ENCODE measurements at regions not wholly inside any gene's neighbourhood (a gene's known extent, or its start where the extent isn't known, plus 50 kb on each side); places are given as distances from the start of the nearest gene placed in this dataset.

DNA sequence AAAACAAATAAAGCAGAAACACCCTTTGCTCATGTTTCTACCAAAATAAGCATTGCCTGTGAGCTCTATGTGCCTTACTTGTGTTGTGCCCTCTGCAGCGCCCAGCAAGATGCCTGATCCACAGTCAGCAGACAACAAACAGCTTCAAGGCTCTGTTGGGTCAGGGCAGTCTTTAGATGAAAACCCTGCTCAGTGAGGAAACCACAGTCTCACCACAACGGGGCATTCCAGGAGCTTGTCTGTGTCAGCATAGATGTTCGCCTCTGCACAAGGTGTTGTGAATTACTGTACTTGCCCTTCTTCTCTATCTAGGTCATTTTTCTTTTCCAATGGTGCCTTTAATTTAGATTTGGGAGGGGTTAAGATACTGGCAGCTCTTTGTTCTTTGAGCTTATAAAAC lies 251.9 kb downstream of the COL4A1 start:
- no peaks in the 10 kb centered on the region for H3K9me3 ChIP-seq
- no peaks in the 10 kb centered on the region for H3K4me1 ChIP-seq
- no peak overlapping the region for H3K4me3 ChIP-seq
- no peak for DNase-seq (ENCODE audit: low spot score)
- TF ChIP-seq, protein P1, sequence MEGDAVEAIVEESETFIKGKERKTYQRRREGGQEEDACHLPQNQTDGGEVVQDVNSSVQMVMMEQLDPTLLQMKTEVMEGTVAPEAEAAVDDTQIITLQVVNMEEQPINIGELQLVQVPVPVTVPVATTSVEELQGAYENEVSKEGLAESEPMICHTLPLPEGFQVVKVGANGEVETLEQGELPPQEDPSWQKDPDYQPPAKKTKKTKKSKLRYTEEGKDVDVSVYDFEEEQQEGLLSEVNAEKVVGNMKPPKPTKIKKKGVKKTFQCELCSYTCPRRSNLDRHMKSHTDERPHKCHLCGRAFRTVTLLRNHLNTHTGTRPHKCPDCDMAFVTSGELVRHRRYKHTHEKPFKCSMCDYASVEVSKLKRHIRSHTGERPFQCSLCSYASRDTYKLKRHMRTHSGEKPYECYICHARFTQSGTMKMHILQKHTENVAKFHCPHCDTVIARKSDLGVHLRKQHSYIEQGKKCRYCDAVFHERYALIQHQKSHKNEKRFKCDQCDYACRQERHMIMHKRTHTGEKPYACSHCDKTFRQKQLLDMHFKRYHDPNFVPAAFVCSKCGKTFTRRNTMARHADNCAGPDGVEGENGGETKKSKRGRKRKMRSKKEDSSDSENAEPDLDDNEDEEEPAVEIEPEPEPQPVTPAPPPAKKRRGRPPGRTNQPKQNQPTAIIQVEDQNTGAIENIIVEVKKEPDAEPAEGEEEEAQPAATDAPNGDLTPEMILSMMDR (IDR thresholded peaks at IDR 0.05) = no peak
- no peaks in the 10 kb centered on the region for H3K36me3 ChIP-seq
- H3K27me3 ChIP-seq = no peaks in the 10 kb centered on the region
- no peak overlapping the region for H3K27ac ChIP-seq

DNA sequence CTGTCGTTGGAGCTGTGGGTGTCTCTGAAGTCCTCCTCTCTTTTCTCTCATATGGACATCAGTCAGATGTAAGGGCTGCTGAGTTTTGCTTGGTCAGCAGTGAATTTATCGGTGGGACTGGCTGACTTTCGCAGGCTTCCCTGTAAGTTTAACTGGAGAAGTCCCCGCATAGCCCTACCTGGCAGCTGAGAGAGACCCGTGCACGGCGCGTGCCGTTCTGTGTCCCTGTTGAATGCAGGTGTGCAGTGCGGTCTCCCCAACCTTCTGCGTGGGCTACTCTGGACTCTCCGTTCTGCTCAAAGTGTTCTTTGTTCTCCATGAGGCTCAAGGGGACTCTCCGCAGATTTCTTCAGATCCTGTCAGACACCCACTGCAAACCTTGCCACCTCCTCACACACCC lies 252.9 kb downstream of the COL4A1 start:
- Histone ChIP-seq H3K27me3 (no peaks in the 10 kb centered on the region), H3K9me3 (no peaks in the 10 kb centered on the region)
- TF ChIP-seq, protein P1 (IDR thresholded peaks at IDR 0.05) = no peak

DNA sequence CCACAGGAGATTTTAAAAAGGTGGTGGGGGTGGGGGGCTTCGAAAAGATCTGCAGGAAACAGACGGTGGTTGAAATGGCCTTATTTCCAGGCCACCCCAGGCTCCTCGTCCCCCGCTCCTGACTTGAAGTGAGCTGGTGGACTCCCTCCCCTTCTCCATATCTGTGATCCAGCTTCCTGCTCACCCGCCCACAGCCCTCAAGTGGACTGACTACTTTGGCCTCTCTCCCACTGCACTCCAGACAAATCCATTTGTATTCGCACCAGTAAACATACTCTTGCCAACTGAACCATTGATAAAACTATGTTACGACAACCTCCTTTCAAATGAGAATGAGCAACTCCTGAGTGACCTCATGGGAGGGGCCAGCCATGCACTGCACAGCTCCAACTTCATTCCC lies 259.5 kb downstream of the COL4A1 start:
- peak; percentile 88 for DNase-seq (ENCODE audit: low spot score)
- TF ChIP-seq, protein P1 (IDR thresholded peaks at IDR 0.05) = no peak
- Histone ChIP-seq H3K4me1 (peaks cover 0 to 14% of the 10 kb centered on the region in 2 donors), H3K36me3 (no peaks in the 10 kb centered on the region), H3K4me3 (no peak overlapping the region), H3K27ac (peak overlapping the region; percentile 22 to 41), H3K9me3 (no peaks in the 10 kb centered on the region), H3K27me3 (no peaks in the 10 kb centered on the region)

More for the DNA sequence above, 252.9 kb downstream of the COL4A1 start:
- Histone ChIP-seq H3K4me1 (no peaks in the 10 kb centered on the region), H3K36me3 (no peaks in the 10 kb centered on the region), H3K27ac (no peak overlapping the region), H3K4me3 (no peak overlapping the region)
- no peak for DNase-seq (ENCODE audit: low spot score)

DNA sequence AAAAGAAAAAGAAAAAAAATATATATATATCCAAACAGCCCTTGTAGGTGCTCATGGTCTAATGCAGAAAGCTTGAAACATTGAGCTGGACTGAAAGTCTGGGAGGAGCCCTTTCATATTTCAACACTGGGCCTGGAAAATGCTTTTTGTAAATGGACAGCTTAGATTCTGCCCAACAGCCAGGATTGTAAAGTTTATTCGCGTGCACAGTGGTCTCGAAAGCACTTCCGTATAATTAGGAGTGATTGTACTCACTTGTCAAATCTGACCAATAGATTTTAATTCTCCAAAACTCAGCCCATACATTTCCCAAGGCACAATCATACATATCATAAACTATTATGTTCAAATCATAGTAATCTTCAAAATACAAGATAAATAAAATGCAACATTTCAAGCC lies 260.1 kb downstream of the COL4A1 start:
- Histone ChIP-seq H3K4me1 (peaks cover 0 to 14% of the 10 kb centered on the region in 2 donors), H3K27ac (peak overlapping the region; percentile 22 to 41), H3K27me3 (no peaks in the 10 kb centered on the region), H3K4me3 (no peak overlapping the region), H3K9me3 (no peaks in the 10 kb centered on the region), H3K36me3 (no peaks in the 10 kb centered on the region)
- TF ChIP-seq, protein P1 (IDR thresholded peaks at IDR 0.05) = no peak
- DNase-seq (ENCODE audit: low spot score) = no peak

DNA sequence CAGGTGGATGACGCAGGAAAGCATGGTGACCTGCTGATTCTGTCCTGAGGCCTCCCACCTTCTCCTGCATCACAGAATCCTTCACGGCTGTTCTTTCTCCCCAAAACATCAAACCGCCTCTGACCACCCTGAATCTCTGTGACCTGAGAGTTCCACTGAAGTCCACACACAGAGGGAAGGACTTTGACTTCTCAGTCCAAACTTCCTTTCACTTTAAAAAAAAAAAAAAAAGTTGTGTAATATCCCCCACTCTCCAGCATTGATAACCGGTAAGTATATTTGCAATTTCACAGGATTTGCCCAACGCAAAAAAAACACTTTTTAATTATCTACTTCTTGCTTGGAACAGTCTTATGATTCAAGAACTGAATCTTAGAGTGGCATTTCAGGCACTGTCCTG lies 259.5 kb upstream of the IRS2 start:
- Histone ChIP-seq H3K27me3 (no peaks in the 10 kb centered on the region), H3K4me1 (peaks cover 0 to 14% of the 10 kb centered on the region in 2 donors), H3K27ac (no peak overlapping the region), H3K36me3 (no peaks in the 10 kb centered on the region), H3K9me3 (no peaks in the 10 kb centered on the region), H3K4me3 (no peak overlapping the region)
- TF ChIP-seq, protein P1 (IDR thresholded peaks at IDR 0.05) = no peak
- no peak for DNase-seq (ENCODE audit: low spot score)

DNA sequence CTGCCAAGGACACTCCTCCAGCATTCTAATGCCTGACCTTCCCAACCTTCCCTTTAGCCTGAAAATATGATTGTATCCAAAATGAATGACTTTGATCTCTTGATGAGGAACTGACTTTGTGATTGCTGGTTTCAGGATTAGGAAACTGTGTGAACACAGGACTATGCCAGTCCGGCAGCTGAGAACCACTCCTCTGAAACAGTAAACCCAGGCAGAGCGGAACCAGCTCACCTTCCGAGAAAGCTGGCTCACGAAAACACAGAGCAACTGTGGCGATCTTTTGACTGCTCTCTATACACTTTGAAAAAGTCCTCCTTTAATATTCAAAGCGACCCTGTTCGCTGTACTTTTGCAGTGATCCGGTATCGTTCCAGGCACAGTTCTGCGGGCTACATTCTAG lies 258.8 kb upstream of the IRS2 start:
- Histone ChIP-seq H3K9me3 (no peaks in the 10 kb centered on the region), H3K36me3 (no peaks in the 10 kb centered on the region), H3K4me3 (no peak overlapping the region), H3K4me1 (peaks cover 0 to 14% of the 10 kb centered on the region in 2 donors), H3K27ac (no peak overlapping the region), H3K27me3 (no peaks in the 10 kb centered on the region)
- TF ChIP-seq, protein P1 (IDR thresholded peaks at IDR 0.05) = no peak
- DNase-seq (ENCODE audit: low spot score) = no peak
